GM12872 (cell line): ENCODE measurements at regions not wholly inside any gene's neighbourhood (a gene's known extent, or its start where the extent isn't known, plus 50 kb on each side); places are given as distances from the start of the nearest gene placed in this dataset.

Experiments used
- TF ChIP-seq, protein P1 (sequence below): IDR thresholded peaks from 3 replicates; pipeline ENCODE4 v1.5.1; 2011; ENCODE audit warnings: low read depth, mild to moderate bottlenecking, low read length, moderate library complexity; ENCODE audit not compliant: insufficient read depth

GRCh38 chr2:117481608-117482007 lies 332.9 kb upstream of the DDX18 start:
- TF ChIP-seq, protein P1, sequence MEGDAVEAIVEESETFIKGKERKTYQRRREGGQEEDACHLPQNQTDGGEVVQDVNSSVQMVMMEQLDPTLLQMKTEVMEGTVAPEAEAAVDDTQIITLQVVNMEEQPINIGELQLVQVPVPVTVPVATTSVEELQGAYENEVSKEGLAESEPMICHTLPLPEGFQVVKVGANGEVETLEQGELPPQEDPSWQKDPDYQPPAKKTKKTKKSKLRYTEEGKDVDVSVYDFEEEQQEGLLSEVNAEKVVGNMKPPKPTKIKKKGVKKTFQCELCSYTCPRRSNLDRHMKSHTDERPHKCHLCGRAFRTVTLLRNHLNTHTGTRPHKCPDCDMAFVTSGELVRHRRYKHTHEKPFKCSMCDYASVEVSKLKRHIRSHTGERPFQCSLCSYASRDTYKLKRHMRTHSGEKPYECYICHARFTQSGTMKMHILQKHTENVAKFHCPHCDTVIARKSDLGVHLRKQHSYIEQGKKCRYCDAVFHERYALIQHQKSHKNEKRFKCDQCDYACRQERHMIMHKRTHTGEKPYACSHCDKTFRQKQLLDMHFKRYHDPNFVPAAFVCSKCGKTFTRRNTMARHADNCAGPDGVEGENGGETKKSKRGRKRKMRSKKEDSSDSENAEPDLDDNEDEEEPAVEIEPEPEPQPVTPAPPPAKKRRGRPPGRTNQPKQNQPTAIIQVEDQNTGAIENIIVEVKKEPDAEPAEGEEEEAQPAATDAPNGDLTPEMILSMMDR: no peak

DNA sequence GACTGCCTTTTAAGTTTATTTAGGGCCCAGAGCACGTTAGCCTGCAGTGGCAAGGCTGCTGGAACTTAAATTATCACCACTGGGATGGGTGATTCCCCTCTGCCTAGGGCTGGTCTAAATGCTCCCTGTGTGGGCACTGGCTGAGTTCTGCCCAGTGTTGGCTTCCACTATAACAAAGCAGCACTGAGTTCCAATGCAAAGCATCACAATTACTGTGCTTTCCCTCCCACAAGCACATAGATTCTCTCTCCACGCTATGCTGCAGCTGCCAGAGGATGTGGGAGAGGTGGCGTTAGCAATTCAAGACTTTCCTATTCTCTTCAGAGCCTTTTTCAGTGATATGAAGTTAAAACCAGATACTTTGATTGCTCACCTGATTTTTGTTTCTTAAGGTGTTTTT lies 328.9 kb upstream of the DDX18 start:
- TF ChIP-seq, protein P1: no peak

- TF ChIP-seq, protein P1: no peak
Observed at GRCh38 chr2:117486081-117486480, 328.4 kb upstream of the DDX18 start.

- TF ChIP-seq, protein P1: no peak
Observed at GRCh38 chr2:117492209-117492851, 322.2 kb upstream of the DDX18 start.

DNA sequence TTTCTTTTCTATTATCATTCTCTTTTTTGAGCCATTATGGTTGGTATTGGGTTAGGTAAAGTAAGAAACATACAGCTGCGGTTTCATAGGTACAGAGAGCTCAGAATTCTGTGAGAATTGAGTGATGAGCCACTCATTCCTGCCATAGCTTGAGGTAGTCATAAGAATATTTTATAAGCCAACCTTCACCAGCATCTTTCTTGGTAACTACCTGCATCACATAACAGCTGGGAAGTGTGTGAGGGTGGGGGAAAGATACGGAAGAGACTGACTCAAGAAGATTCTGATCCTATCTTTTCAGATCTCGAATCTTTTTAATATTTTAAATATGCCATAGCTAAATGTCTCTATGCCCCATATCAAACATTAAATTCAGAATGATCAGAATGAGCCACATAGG lies 313.8 kb upstream of the DDX18 start:
- TF ChIP-seq, protein P1: no peak

DNA sequence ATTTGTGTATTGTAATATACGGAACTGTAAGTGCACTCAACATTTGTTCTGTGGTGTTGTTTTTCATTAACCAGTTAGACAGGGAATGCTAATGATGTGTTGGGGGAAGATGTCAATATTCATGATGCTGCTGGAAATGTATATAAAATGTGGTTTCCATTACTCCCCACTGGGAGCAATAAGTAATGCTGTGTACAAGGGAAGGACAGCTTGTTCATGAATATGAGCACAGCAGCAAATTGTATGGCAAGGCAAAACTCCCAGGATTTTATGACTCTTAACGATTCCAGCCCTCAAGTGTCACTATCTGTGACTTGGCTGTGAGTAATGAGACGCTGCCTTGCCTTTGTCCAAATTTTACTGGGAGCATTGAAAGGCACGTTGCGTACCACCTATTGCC lies 312.4 kb upstream of the DDX18 start:
- TF ChIP-seq, protein P1: no peak

- TF ChIP-seq, protein P1: no peak
Observed at GRCh38 chr2:117512307-117512706, 302.2 kb upstream of the DDX18 start.
